ENCODE measurements at regions not wholly inside any gene's neighbourhood (a gene's known extent, or its start where the extent isn't known, plus 50 kb on each side); places are given as distances from the start of the nearest gene placed in this dataset.
"Not testable (repeated sequence)": the region's sequence is repeated elsewhere in the genome, so short reads cannot be mapped to it uniquely, and the experiment has no call there.

- no peak for DNase-seq (ENCODE audit: low spot score)
Observed at GRCh38 chr11:112617098-112617425, 344.2 kb upstream of the NCAM1 start.

- DNase-seq (ENCODE audit: low spot score): no peak
Observed at GRCh38 chr11:112617977-112618826, 343.0 kb upstream of the NCAM1 start.

- no peak for DNase-seq (ENCODE audit: low spot score)
Observed at GRCh38 chr11:112619106-112619505, 342.1 kb upstream of the NCAM1 start.

- DNase-seq (ENCODE audit: low spot score): no peak
Observed at GRCh38 chr11:112620621-112621394, 340.4 kb upstream of the NCAM1 start.

- no peak for DNase-seq (ENCODE audit: low spot score)
Observed at GRCh38 chr11:112623057-112623456, 338.2 kb upstream of the NCAM1 start.

- no peak for DNase-seq (ENCODE audit: low spot score)
Observed at GRCh38 chr11:112624431-112624830, 336.8 kb upstream of the NCAM1 start.

GRCh38 chr11:112624971-112625370 lies 336.2 kb upstream of the NCAM1 start:
- not testable (repeated sequence) for DNase-seq (ENCODE audit: low spot score)

- DNase-seq (ENCODE audit: low spot score): no peak
Observed at GRCh38 chr11:112625814-112626213, 335.4 kb upstream of the NCAM1 start.

GRCh38 chr11:112626731-112627130 lies 334.5 kb upstream of the NCAM1 start:
- DNase-seq (ENCODE audit: low spot score): no peak

GRCh38 chr11:112627588-112628045 lies 333.6 kb upstream of the NCAM1 start:
- DNase-seq (ENCODE audit: low spot score): no peak

- no peak for DNase-seq (ENCODE audit: low spot score)
Observed at GRCh38 chr11:112628676-112629075, 332.5 kb upstream of the NCAM1 start.

- no peak for DNase-seq (ENCODE audit: low spot score)
Observed at GRCh38 chr11:112630496-112630895, 330.7 kb upstream of the NCAM1 start.

- DNase-seq (ENCODE audit: low spot score): no peak
Observed at GRCh38 chr11:112631333-112631732, 329.9 kb upstream of the NCAM1 start.

- DNase-seq (ENCODE audit: low spot score): no peak
Observed at GRCh38 chr11:112632866-112633505, 328.2 kb upstream of the NCAM1 start.

- no peak for DNase-seq (ENCODE audit: low spot score)
Observed at GRCh38 chr11:112634551-112634950, 326.7 kb upstream of the NCAM1 start.

- no peak for DNase-seq (ENCODE audit: low spot score)
Observed at GRCh38 chr11:112634995-112635737, 326.1 kb upstream of the NCAM1 start.

- DNase-seq (ENCODE audit: low spot score): no peak
Observed at GRCh38 chr11:112637076-112637475, 324.1 kb upstream of the NCAM1 start.

GRCh38 chr11:112637876-112638275 lies 323.3 kb upstream of the NCAM1 start:
- DNase-seq (ENCODE audit: low spot score): no peak

GRCh38 chr11:112639469-112639868 lies 321.8 kb upstream of the NCAM1 start:
- DNase-seq (ENCODE audit: low spot score): no peak

GRCh38 chr11:112643416-112643815 lies 317.8 kb upstream of the NCAM1 start:
- DNase-seq (ENCODE audit: low spot score): no peak

GRCh38 chr11:112644410-112645131 lies 316.6 kb upstream of the NCAM1 start:
- DNase-seq (ENCODE audit: low spot score): no peak

Measured in hematopoietic multipotent progenitor cell treated with erythropoietin and hydrocortisone succinate and interleukin-3 and kit ligand, for 15 days (in vitro differentiated cells).